B cell (primary cell): ENCODE measurements at regions not wholly inside any gene's neighbourhood (a gene's known extent, or its start where the extent isn't known, plus 50 kb on each side); places are given as distances from the start of the nearest gene placed in this dataset.

Source experiments
- ATAC-seq: fragments of 200-7000 bp; cut with Tn5 transposase; one replicate; pipeline ENCODE4 v1.10.0; 2021; ENCODE audit warnings: low read depth, mild to moderate bottlenecking, moderate number of reproducible peaks, moderate library complexity
- CTCF ChIA-PET: fragments of 350-600 bp; sonication (Branson Sonifier 250); formaldehyde crosslinking; loops from one replicate; lab custom pipeline; 2021; ENCODE audit warnings: antibody characterized with exemption, inconsistent platforms; lab: Charles Lee
- POLR2A ChIA-PET: fragments of 350-600 bp; sonication (Branson Sonifier 250); formaldehyde crosslinking; loops from one replicate; lab custom pipeline; 2021; ENCODE audit warnings: antibody characterized with exemption; lab: Charles Lee
- DNase-seq: peaks from one replicate; pipeline ENCODE4 v3.0.0; 2013
- H2AFZ ChIP-seq: 2 replicates; pipeline ENCODE4 v1.6.1; 2012; ENCODE audit warnings: mild to moderate bottlenecking, low read depth, low read length; ENCODE audit not compliant: insufficient read depth, poor library complexity, severe bottlenecking
- H3K27ac ChIP-seq, 2 donors: 1 replicate in 1 of 2; 2 replicates in 1 of 2; pipeline ENCODE4 v1.5.1; 2012 to 2013; ENCODE audit warnings: low read length in 2 of 2, mild to moderate bottlenecking in 2 of 2, moderate library complexity in 1 of 2
- H3K27me3 ChIP-seq, 4 experiments: fragments of 200-600 bp in 1 of 4; sonication (generic) in 1 of 4; replicated peaks in 1 of 4; 1 replicate in 2 of 4; 2 replicates in 2 of 4; pipeline versions ENCODE4 v1.6.1 to v1.7.0; 2013 to 2016; ENCODE audit warnings: low read length in 3 of 4, mild to moderate bottlenecking in 2 of 4, mixed read lengths in 1 of 4, moderate library complexity in 1 of 4; ENCODE audit not compliant: insufficient read depth in 4 of 4, control insufficient read depth in 3 of 4; ENCODE audit errors: control extremely low read depth in 1 of 4
- H3K36me3 ChIP-seq, 2 experiments: replicated peaks in 1 of 2; 1 replicate in 1 of 2; 2 replicates in 1 of 2; pipeline versions ENCODE4 v1.6.1 to v1.7.1; 2013; ENCODE audit warnings: low read length in 1 of 2; ENCODE audit not compliant: insufficient read depth in 2 of 2, control insufficient read depth in 1 of 2; ENCODE audit errors: control extremely low read depth in 1 of 2, extremely low read depth in 1 of 2
- H3K4me1 ChIP-seq, 2 donors: fragments of 200-600 bp in 1 of 2; sonication (generic) in 1 of 2; 1 replicate in 1 of 2; 2 replicates in 1 of 2; pipeline versions ENCODE4 v1.5.1 to v1.6.1; 2013 to 2017; ENCODE audit warnings: low read length in 2 of 2; ENCODE audit not compliant: control insufficient read depth in 2 of 2, insufficient read depth in 2 of 2
- H3K4me2 ChIP-seq: replicated peaks from 2 replicates; pipeline ENCODE3; 2012; ENCODE audit warnings: mild to moderate bottlenecking, low read depth, low read length; ENCODE audit not compliant: poor library complexity, severe bottlenecking
- H3K4me3 ChIP-seq, 5 experiments: fragments of 200-600 bp in 1 of 5; sonication (generic) in 1 of 5; 1 replicate in 3 of 5; 2 replicates in 2 of 5; pipeline versions ENCODE4 v1.5.1 to v1.7.0; 2011 to 2016; ENCODE audit warnings: low read length in 4 of 5, mild to moderate bottlenecking in 4 of 5, low read depth in 2 of 5, control low read depth in 1 of 5, moderate library complexity in 1 of 5; ENCODE audit not compliant: insufficient read depth in 1 of 5; ENCODE audit errors: control extremely low read depth in 1 of 5, extremely low read depth in 1 of 5
- H3K79me2 ChIP-seq: fragments of 200-600 bp; sonication (generic); one replicate; pipeline ENCODE4 v1.6.0; 2016; ENCODE audit warnings: low read length; ENCODE audit not compliant: control insufficient read depth, insufficient read depth
- H3K9ac ChIP-seq: fragments of 200-600 bp; sonication (generic); 2 replicates; pipeline ENCODE4 v1.6.1; 2017; ENCODE audit warnings: mild to moderate bottlenecking, low read length, moderate library complexity
- H3K9me3 ChIP-seq, 3 donors: one replicate each; pipeline versions ENCODE4 v1.6.1 to v1.7.1; 2013; ENCODE audit warnings: low read length in 2 of 3; ENCODE audit not compliant: control insufficient read depth in 2 of 3, insufficient read depth in 1 of 3; ENCODE audit errors: control extremely low read depth in 1 of 3
- H4K20me1 ChIP-seq: 2 replicates; pipeline ENCODE4 v1.6.0; 2012; ENCODE audit warnings: mild to moderate bottlenecking, low read length; ENCODE audit not compliant: insufficient read depth, control insufficient read depth, poor library complexity, severe bottlenecking
- H3K27ac Mint-ChIP-seq: one replicate; pipeline ENCODE4 v1.8.0; 2021; ENCODE audit warnings: mixed read lengths
- H3K27me3 Mint-ChIP-seq: one replicate; pipeline ENCODE4 v1.8.0; 2021; ENCODE audit warnings: mixed read lengths
- H3K4me1 Mint-ChIP-seq: one replicate; pipeline ENCODE4 v1.8.0; 2021; ENCODE audit warnings: mixed read lengths
- H3K4me3 Mint-ChIP-seq: one replicate; pipeline ENCODE4 v1.8.0; 2021; ENCODE audit warnings: mixed read lengths
- H3K9me3 Mint-ChIP-seq: one replicate; pipeline ENCODE4 v1.8.0; 2022; ENCODE audit warnings: mixed read lengths; ENCODE audit not compliant: insufficient read depth
- CTCF ChIP-seq: fragments of 200-600 bp; IDR thresholded peaks from one replicate; pipeline ENCODE4 v1.8.0; 2022; ENCODE audit warnings: antibody characterized with exemption, mild to moderate bottlenecking
- EZH2 ChIP-seq: IDR thresholded peaks from 2 replicates; pipeline ENCODE4 v1.6.1; 2012; ENCODE audit warnings: borderline replicate concordance, low read depth, mild to moderate bottlenecking, moderate library complexity, low read length; ENCODE audit not compliant: insufficient read depth, poor library complexity, severe bottlenecking
- WGBS: methylation state at CpG from one replicate; pipeline ENCODE4 v1.1.5; 2013; ENCODE audit warnings: missing lambda C conversion rate; ENCODE audit not compliant: insufficient coverage; 5-methylcytosine and 5-hydroxymethylcytosine counted together
- intact Hi-C: fragments of 100-400 bp; cut with micrococcal nuclease; formaldehyde crosslinking; loops from one replicate; pipeline ENCODE4 v1.10.0; 2022

- H3K27me3 Mint-ChIP-seq, result no peaks in the 10 kb centered on the region
- H4K20me1 ChIP-seq, result no peaks in the 10 kb centered on the region
- no peak overlapping the region for H2AFZ ChIP-seq
- ChIA-PET POLR2A (interaction anchor here (0.6 kb wide), 1 partner anchor 367 kb away, joined by 4 read pairs; no protein-coding TSS in a partner anchor), CTCF (interaction anchor here (0.9 kb wide), 1 partner anchor 370 kb away, joined by 3 read pairs; no protein-coding TSS in a partner anchor)
- WGBS, result 92% methylated on average over 3 of the region's 4 CpGs
- no peaks in the 10 kb centered on the region for H3K9me3 Mint-ChIP-seq
- H3K4me1 ChIP-seq, result no peaks in the 10 kb centered on the region
- DNase-seq, result no peak
- no peaks in the 10 kb centered on the region for H3K27me3 ChIP-seq
- no peaks in the 10 kb centered on the region for H3K4me1 Mint-ChIP-seq
- no peaks in the 10 kb centered on the region for H3K36me3 ChIP-seq
- ATAC-seq, result no peak
- H3K9ac ChIP-seq, result no peak overlapping the region
- no peaks in the 10 kb centered on the region for H3K79me2 ChIP-seq
- TF ChIP-seq CTCF (no peak), EZH2 (no peak)
- H3K4me2 ChIP-seq, result no peak overlapping the region
- H3K9me3 ChIP-seq, result no peaks in the 10 kb centered on the region
- intact Hi-C loops, result no loop called here
- no peak overlapping the region for H3K4me3 ChIP-seq
- H3K27ac Mint-ChIP-seq, result no peak overlapping the region
- H3K4me3 Mint-ChIP-seq, result no peak overlapping the region
- H3K27ac ChIP-seq, result no peak overlapping the region
Measured at GRCh38 chr13:40288259-40288658, 378.2 kb downstream of the FOXO1 start.

GRCh38 chr13:40290758-40291157 lies 375.7 kb downstream of the FOXO1 start:
- ChIA-PET POLR2A (no interaction called here), CTCF (no interaction called here)
- Histone ChIP-seq H3K27me3 (no peaks in the 10 kb centered on the region), H4K20me1 (no peaks in the 10 kb centered on the region), H3K9ac (no peak overlapping the region), H3K9me3 (peaks cover 0 to 3% (median 3%) of the 10 kb centered on the region in 3 donors), H2AFZ (no peak overlapping the region), H3K36me3 (no peaks in the 10 kb centered on the region), H3K27ac (no peak overlapping the region), H3K4me1 (no peaks in the 10 kb centered on the region), H3K4me2 (no peak overlapping the region), H3K79me2 (no peaks in the 10 kb centered on the region), H3K4me3 (no peak overlapping the region)
- Mint-ChIP-seq H3K4me1 (no peaks in the 10 kb centered on the region), H3K9me3 (no peaks in the 10 kb centered on the region), H3K27me3 (no peaks in the 10 kb centered on the region), H3K27ac (no peak overlapping the region), H3K4me3 (no peak overlapping the region)
- no peak for TF ChIP-seq EZH2
- no peak for TF ChIP-seq CTCF
- no CpG with 5 or more reads among the region's 1 CpG for WGBS
- intact Hi-C loops, result no loop called here
- ATAC-seq, result no peak
- no peak for DNase-seq
